ENCODE measurements at regions not wholly inside any gene's neighbourhood (a gene's known extent, or its start where the extent isn't known, plus 50 kb on each side); places are given as distances from the start of the nearest gene placed in this dataset.

DNA sequence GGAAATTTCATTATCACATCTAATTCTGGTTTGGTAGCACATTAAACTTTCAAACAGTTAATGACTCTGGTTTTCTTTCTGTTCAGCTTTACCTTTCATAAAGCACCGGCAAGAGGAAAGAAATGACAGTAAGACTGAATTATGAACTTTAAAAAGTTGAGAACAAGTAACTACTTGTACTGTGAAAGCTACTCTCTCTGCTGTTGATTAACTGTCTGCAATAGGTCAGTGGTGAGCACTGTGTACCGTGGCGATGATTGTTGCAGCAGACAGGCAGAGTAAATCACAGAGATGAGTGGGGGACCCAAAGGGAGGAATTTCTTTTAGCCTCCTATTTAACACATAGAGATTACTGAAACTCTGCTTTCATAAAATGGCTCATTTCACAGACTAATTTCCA is 74.0 kb upstream of the MEF2C start:
- DNase-seq (ENCODE audit: low spot score) = no peak

DNA sequence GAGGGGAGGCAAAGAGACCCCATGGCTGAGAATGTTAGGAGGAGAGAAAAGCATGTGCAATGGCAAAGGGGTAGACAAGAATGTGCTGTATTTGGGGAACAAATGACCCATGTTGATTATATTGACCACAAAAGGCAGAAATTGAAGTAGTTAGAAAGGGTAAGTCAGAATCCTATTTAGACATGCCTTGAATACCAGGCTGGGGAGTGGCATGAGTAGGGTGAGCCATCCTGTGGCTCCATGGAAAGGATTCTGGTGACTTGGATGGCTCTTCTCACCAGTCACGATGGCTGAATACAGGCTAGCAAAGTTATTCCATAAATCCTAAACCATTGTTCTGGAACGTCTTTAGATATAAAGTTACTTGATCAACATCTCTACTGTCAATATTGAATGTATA is 73.4 kb upstream of the MEF2C start:
- DNase-seq (ENCODE audit: low spot score) = no peak

DNA sequence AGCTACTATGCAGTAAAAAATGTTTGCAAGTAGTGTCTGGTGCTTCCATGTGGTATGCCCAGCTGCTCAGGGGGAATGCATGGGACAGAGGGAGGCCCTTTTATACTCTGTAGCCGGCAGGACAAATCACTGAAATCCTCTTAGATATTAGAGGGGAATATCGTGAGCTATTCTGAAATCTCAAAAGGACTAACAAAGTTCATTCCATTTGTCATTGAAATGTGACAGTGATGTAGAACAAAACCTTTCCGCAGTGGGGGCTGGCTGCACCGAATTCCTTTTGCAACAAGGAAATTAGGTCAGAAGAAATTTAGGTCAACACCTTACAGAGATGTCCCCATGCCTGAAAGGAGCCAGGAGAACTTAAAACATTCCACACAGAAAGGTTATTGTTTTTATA is 72.4 kb upstream of the MEF2C start:
- DNase-seq (ENCODE audit: low spot score) = no peak

DNA sequence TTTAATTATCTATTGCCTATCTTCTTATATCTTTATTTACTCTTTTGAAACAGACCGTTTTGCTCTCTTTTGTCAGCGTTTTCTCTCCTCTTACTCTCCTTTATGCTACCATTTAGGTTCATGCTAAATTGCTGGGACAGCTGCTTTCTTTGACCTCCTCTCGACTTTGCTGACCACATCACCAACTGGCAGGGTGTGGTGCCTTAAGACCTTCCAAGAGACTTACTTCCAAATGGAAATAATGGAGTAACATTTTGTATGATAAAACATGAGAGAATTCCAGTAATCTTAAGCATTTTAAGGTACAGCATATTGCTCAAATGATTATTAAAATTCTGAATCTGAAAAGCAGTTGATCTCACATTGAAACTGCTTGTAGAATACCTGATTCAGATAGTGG is 71.5 kb upstream of the MEF2C start:
- DNase-seq (ENCODE audit: low spot score) = no peak

DNA sequence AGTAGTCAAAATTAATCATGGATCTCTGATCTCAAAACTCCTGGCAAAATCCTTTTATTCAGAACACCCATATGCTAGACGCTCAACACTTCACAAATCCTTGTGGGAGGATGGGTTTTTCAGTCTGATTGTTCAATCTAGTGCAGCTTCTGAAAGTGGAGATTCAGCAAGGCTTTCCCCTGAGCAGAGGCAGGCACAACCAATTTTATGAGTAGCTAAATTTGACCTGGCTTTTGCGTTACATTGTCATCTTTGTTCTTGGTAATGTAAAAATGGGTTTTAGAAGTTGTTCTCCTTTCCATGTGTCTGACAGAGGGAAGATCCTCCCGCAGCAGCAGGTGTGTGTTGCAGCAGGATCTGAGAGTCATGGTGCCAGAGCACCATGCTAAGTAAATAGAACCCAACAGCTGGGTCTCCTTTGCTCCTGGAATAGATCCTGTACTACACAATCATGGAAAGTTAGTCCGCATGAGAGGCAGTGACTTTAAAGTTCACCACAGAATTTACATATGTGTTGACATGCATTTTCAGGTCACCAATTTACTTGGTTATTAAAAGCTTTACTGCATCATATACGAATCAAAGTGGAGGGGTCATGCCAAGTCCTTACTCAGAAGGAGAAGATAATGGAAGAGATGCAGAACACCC is 70.1 kb upstream of the MEF2C start:
- no peak for DNase-seq (ENCODE audit: low spot score)

DNA sequence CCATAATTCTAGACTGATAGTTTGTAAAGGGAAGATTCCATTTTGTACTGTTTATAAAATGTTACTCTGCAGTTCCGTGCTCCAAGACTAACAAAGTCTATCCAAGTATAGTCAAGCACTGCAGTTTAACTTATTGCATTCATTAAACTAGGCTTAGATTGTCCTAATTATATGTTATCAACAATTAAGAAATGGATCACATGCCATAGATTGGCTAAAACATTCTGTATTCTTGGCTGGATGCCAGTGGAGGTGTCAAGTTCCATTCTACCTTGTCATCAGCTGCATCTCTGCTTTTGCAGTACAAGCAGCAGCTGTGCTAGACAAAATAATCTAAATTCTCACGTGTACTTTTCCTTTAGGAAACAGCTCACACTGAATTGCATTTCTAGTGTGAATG is 69.4 kb upstream of the MEF2C start:
- no peak for DNase-seq (ENCODE audit: low spot score)

DNA sequence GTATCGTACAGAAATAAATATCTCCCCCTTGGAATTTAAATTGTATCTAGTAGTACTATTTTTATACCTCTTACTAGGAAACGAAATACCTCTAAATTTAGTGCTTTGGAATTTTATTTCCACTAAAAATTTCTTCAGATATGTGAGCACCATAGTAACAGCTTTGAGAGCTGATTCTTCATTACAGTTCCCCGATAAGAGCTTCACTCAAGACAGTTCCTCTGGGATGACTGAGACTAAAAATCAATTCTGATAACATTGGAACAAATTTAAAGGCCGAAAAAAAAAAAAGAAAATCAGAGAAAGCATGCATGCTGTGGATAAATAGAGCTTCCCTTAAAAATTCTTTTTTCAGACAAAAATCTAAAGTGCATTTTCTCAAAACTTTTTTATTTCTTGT is 68.5 kb upstream of the MEF2C start:
- DNase-seq (ENCODE audit: low spot score) = no peak

DNA sequence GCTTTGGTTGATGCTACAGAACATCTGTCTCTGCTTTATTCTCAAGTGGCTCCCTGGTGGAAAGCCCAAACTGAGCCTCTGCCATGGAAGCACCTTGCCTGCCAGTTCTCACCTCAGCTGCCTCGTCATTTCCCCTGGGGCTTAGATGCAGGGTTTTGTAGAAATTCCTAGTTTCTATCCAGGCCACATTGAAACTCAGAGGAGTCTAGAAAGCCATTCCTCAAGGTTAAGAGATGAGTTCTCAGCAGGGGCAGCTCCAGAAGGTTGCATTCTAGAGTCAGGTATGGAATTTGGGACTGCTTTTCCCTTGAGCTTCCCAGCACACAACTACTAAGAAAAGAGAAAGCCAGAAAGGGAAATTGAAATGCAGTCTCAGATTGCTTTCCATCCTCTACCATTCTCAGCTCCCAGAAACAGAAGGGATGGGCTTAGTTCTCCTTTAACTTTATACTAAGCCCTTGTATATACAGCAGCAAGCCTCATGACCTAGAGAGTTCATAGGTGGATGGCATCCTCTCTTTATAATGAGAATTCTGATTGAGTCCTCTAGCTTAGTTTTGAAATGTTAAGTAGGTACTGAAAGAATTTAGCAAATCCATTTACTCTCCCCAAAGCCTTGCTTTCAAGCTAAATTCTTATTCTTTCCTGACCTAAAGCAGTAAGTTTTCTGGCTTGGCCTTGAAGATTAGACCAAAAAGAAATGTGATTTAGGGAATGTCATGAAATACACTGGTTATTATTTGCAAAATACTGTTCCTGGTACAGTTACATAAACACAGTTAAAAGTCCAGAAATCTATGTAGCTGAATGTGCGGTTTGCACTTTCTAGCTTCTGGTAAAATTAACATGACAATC is 66.0 kb upstream of the MEF2C start:
- no peak for DNase-seq (ENCODE audit: low spot score)

DNA sequence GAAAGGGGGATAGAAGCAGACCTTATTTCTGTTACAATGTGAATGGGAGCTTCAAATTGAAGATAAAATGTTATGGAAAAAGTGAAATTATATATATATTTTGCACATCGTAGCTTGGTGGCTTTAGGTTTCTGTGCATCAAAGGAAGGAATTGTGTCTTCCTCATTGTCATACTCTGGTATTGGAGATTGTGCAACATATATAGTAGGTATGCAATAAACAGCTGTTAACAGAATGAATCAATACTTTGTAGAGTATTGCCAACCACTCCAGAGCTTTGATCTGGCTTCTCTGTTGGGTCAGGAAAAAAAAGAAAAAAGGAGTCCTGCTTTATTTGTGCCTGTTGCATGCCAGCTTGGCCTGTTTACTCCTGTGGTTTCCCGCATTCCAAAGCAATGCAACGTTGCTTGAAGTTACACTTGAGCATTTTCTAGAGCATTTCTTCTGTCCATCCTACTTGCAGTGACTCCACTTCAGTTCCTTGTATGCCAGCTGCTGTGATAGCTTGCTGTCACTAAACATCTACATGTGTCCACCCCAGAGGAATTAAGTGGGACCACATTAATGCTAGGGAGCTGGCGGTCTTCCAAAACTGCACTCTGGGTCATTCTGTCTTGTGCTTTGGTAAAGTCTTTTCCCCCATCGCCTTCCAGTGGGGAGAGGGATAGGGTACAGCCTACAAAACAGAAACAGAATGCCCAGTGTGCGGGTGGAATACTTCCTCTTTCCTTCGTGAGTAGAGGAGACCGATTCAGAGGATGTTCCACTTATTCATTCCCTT is 62.0 kb upstream of the MEF2C start:
- DNase-seq (ENCODE audit: low spot score) = no peak

DNA sequence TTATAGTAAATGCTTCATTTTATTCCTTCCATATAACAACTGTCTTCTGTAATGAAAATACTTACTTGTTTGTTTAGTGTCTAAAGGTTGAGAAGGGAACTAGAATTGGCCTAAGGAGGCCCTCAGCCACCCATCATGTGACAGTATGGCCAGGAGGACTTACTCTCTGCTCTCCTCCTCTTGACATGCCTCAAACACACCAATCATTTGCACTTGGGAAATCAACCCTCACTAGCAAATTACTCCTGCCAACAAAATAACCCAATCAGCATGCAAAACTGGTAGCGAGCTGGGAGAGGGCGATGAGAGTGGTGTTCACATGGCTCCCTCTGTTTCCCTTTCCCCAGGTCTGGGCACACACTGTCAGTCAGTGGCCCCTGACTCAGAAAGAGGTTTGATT is 58.6 kb upstream of the MEF2C start:
- DNase-seq (ENCODE audit: low spot score) = no peak

DNA sequence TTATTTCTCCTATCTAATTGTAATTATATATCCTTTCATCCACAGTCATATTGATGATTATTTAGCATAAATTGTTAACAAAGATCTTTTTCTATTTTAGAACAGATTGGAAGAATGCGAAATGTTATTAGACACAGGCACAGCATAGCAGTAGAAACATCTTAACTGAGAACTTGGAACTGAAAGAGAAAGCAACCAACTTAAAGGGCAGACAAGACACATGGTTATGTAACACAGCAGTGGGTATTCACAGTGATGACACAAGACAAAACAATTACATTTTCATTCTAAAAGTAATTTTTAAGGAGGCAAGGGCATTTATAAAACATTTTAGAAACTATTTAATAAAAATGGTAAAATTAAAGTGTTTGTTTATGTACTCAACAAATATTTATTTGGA is 57.7 kb upstream of the MEF2C start:
- DNase-seq (ENCODE audit: low spot score) = no peak

DNA sequence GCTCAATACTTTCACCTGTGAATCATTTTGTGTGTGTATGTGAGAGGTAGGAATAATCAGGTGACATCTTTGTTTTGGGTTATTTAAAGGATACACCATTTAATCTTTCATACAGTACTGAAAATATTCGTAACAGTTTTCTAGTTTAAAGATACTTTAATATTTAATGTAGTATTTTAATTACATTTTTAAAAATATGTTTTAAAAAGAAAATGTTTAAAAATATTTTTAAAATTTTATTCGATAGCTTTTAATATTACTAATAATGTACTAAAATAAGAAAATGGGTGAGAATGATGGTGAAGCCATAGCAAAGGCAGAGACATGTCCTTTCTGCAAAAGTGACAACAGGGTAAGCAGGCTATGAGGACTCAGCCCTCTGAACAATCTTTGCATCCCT is 56.3 kb upstream of the MEF2C start:
- DNase-seq (ENCODE audit: low spot score) = no peak

DNA sequence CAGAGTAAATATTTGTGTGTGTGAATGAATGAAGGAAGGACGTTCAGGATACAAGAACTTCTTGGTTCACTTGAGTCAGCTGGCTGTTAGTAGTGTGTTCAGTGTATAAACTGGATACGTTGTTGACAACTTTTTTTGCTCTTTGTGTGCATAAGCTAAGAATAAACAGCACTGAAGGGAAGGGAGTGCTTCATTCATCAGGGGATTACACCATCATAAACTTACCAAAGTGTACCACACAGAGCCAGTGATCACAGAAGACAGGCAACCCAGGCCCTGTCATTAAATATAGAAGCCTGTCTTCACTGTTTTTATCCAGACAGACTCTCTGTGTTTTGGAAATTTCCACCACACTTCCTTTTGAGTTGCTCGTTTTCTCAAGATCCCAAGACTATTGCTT is 55.5 kb upstream of the MEF2C start:
- no peak for DNase-seq (ENCODE audit: low spot score)

DNA sequence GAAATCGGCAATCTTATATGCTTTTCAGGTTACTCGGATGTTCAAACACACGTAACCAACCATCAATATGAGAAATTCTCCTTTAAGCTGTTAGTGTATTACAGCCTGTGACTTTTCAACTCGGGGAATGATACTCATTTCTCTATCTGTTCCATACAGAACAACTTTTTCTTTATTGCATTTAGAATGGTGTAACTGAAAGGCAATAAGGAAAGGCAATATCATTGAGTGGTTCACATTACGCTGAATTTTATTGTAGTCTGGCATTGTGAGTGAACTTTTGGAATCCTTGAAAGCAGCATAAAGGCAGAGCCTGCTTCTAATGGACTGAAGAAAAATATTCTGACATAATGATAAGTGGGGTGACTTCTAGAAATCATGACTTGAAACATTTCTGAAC is 54.4 kb upstream of the MEF2C start:
- DNase-seq (ENCODE audit: low spot score) = no peak

DNA sequence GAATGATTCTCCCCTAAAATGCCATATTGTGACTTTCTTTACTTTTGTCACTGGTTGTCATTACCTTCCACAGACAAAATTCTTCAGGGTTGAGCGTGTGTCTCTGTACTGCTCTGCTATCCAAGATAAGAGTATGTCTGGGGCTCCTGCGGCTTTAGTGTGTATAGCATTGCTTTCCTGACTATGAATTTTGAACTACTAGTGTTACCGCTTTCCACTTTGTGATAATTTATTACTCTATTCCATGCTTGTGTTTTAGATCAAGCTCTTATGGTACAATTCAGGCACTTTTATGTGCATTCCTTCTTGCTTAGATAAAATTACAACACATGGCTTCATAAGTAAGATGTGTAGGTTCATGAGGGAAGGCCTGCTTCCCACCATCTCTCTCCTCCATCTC is 51.5 kb upstream of the MEF2C start:
- no peak for DNase-seq (ENCODE audit: low spot score)
